Non-pigmented ciliary epithelial cell (primary cell): ENCODE measurements at regions not wholly inside any gene's neighbourhood (a gene's known extent, or its start where the extent isn't known, plus 50 kb on each side); places are given as distances from the start of the nearest gene placed in this dataset.
"Not testable (repeated sequence)": the region's sequence is repeated elsewhere in the genome, so short reads cannot be mapped to it uniquely, and the experiment has no call there.

Experiments
- DNase-seq: peaks from one replicate; pipeline ENCODE4 v3.0.0-alpha.2; 2010; ENCODE audit warnings: low read depth

DNA sequence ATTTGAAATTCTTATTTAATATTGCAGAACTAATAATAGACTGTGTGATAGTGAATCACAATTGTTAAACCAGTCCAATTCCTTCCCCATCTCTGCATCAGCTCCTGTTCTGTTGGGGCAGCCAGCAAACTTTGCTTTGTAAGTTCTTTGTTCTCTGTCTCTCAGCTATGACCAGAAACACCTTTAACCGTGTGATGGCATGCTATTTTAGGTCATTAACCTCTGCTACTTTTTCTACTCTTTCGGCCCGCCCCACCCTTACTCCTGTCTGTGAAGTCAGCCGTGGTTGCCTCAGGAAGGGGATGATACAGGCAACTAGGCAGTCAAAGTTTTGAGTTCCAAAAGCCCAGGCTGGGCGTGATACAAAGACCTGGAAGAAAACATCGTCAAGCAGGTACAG, 51.3 kb upstream of the EGFL6 start:
- no peak for DNase-seq

GRCh38 chrX:13515211-13515930, 54.0 kb upstream of the EGFL6 start:
- no peak for DNase-seq

DNA sequence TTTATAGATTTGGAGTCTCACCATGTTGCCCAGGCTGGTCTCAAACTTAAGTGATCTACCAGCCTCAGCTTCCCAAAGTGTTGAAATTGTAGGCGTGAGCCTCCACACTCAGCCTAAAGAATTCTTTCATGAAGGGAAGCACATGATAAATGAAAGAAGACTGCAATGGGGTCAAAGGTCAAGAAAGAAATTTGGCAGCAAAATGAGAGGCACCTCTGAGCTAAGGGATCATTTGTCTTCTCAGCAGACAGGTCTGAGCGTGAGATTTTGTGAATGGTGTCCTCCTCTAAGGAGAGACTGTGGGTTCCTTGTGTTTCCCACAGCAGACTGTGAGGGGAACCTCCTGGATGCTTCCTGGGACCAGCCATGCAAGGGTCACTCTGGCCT, 57.5 kb upstream of the EGFL6 start:
- no peak for DNase-seq

DNA sequence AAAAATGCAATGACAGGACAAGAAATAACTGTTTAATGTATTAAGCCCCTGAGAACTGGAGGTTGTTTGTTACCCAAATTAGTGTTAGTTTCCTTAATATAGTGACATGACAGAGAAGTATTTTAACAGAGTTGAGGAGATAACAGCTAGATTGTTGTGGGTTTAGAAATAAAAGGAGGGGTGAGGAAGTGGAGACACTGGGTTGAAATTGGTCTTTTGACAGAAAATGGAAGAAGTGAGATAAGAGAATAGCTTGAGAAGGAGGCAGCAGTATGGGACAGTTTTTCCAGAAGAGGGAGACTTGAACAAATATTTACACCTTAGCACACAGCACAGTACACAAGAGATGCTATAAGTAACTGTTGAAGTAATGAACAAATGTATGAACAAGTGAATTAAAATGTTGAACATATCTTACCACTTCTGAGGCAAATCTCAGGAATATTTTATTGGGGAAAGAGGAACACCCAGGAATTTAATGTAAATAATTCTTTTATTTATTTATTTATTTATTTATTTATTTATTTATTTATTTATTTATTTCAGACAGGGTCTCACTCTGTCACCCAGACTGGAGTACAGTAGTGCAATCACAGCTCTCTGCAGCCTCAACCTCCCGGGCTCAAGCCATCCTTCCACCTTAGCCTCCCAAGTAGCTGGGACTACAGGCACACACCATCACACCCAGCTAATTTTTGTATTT, 58.0 kb upstream of the EGFL6 start:
- no peak for DNase-seq

DNA sequence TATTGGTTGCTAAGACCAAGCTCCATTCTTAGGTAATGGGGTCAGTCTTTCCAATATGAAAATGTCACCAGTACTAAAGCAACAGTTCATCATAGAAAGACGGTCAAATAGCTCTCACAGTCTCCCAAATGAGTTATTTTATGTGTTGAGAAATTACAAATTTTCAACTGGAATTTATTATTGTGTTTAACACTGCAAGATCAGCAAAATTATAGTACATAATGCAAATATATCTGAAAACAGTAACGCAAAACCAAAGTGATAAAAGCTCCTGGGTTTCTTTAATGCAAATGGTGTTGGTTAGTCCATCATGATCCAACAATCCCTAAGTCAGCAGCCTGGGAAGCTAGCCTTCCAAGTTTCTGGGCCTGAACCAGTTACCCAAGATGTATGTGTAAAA, 61.5 kb upstream of the EGFL6 start:
- DNase-seq = no peak

GRCh38 chrX:13506574-13506973, 62.8 kb upstream of the EGFL6 start:
- DNase-seq = no peak

- DNase-seq = no peak
Measured at GRCh38 chrX:13502590-13502989, 66.8 kb upstream of the EGFL6 start.

GRCh38 chrX:13499736-13500135, 69.7 kb upstream of the EGFL6 start:
- no peak for DNase-seq

GRCh38 chrX:13498238-13498637, 71.2 kb upstream of the EGFL6 start:
- no peak for DNase-seq

DNA sequence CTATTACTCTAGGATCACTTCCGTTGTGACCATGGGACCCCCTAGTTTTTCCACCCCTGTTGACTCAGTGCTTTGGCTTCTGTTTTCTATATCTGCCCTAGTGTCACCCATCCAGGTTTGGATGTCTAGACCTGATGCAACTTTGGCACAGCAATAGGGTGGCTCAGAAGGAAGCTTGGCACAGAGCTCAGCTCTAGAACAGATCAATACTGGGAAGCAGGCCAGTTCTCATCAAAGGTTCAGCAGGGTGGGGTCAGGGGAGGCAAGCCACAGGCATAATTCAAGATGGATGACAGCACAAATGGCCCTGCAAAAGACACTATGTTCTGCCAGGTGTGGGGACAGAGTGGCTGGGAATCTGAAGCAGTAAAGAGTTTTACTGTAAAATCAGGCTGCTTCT, 74.2 kb upstream of the EGFL6 start:
- DNase-seq = no peak

DNA sequence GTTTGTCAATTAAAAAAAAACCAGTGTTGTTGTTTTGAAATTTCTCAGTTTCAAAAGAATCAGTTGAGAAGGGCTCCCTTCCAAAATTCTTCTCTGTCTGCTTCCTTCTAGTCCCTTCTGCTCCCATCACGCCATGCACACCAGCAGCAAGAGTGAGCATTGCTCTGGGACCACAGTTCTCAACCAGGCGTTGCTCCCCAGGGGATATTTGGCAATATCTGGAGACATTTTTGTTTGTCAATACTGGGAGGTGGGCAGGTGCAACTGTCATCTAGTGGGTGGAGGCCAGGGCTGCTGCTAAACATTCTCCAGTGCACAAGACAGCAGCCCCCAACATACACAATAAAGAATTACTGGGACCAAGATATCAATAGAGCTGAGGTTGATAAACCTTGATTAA, 74.8 kb upstream of the EGFL6 start:
- DNase-seq = no peak

- no peak for DNase-seq
Measured at GRCh38 chrX:13493659-13494058, 75.7 kb upstream of the EGFL6 start.

GRCh38 chrX:13492286-13492685, 77.1 kb upstream of the EGFL6 start:
- DNase-seq = no peak

GRCh38 chrX:13491061-13491460, 78.3 kb upstream of the EGFL6 start:
- DNase-seq = no peak

- peak; percentile 45 for DNase-seq
Measured at GRCh38 chrX:13489454-13489853, 79.9 kb upstream of the EGFL6 start.

DNA sequence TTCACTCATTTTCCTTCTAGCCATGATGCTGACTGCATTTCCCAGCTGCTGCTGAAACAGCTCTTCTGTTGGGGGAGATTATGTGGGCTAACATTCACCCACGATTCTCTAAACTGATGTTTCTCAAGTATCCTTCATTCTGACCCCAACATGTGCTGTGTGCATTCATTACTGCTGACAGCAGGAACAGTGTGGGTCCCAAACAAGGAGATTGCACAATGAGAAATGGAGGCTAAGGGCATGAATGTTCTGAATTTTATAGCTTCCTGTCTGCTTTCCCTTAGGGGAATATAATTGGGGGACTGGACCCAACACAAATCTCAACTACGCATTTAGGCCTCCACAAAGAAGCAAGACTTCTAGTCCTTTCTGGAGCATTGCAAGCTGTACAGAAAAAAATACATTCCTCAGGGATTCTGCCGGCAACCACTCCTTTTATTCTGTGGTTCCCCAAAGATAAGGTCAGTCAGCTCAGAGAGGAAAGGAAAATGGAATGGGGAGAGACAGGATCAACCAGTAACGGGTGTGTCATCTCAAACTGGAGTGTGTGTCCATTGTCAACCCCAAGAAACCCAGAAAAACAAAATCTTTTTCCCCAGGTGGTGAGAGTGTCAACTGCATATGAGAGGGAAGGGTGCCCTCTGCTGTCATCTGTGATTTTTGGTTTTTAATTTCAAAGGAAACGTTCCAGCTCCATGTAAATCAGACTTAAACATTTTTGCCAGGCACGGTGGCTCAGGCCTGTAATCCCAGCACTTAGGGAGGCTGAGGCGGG, 81.5 kb upstream of the EGFL6 start:
- DNase-seq = peak; percentile 56

GRCh38 chrX:13485167-13485566, 84.2 kb upstream of the EGFL6 start:
- no peak for DNase-seq

GRCh38 chrX:13483773-13484172, 85.6 kb upstream of the EGFL6 start:
- no peak for DNase-seq

- DNase-seq = no peak
Measured at GRCh38 chrX:13482746-13483541, 86.5 kb upstream of the EGFL6 start.

DNA sequence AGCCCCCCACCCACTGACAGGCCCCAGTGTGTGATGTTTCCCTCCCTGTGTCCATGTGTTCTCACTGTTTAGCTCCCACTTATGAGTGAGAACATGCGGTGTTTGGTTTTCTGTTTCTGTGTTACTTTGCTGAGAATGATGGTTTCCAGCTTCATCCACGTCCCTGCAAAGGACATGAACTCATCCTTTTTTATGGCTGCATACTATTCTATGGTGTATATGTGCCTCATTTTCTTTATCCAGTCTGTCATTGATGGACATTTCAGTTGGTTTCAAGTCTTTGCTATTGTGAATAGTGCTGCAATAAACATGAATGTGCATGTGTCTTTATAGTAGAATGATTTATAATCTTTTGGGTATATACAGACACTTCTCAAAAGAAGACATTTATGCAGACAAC, 88.6 kb upstream of the EGFL6 start:
- not testable (repeated sequence) for DNase-seq

GRCh38 chrX:13479452-13479813, 90.0 kb upstream of the EGFL6 start:
- no peak for DNase-seq

GRCh38 chrX:13478740-13479451, 90.5 kb upstream of the EGFL6 start:
- DNase-seq = no peak
